SK-N-SH (cell line): ENCODE measurements at regions not wholly inside any gene's neighbourhood (a gene's known extent, or its start where the extent isn't known, plus 50 kb on each side); places are given as distances from the start of the nearest gene placed in this dataset.

ENCODE experiments used
- CHD2 ChIP-seq: fragments of 150-350 bp; IDR thresholded peaks from 2 replicates; pipeline ENCODE4 v1.6.1; 2018; ENCODE audit warnings: low read length; ENCODE audit not compliant: partially characterized antibody
- FOSL2 ChIP-seq: IDR thresholded peaks from 2 replicates; pipeline ENCODE4 v1.4.0; 2012; ENCODE audit warnings: low read depth, mild to moderate bottlenecking, moderate library complexity, borderline replicate concordance
- GATA2 ChIP-seq: sonication (generic); formaldehyde crosslinking; IDR thresholded peaks from 2 replicates; pipeline ENCODE4 v1.5.0; 2020; ENCODE audit warnings: mild to moderate bottlenecking, missing genetic modification reagents
- SMC3 ChIP-seq: IDR thresholded peaks from 2 replicates; pipeline ENCODE4 v1.6.1; 2012; ENCODE audit warnings: low read depth, low read length, improper control_type of control experiment
- TF ChIP-seq, protein P1 (sequence below): fragments of 200-600 bp; sonication (generic); IDR thresholded peaks from 2 replicates; pipeline ENCODE4 v1.6.1; 2017; ENCODE audit warnings: antibody characterized with exemption, mild to moderate bottlenecking, moderate library complexity
- TF ChIP-seq, protein P2 (sequence below): IDR thresholded peaks from 2 replicates; pipeline ENCODE4 v1.4.0; 2012; ENCODE audit warnings: low read depth
- TF ChIP-seq, protein P3 (sequence below): IDR thresholded peaks from 2 replicates; pipeline ENCODE4 v1.6.1; 2012; ENCODE audit warnings: mild to moderate bottlenecking, low read depth, low read length, moderate library complexity

DNA sequence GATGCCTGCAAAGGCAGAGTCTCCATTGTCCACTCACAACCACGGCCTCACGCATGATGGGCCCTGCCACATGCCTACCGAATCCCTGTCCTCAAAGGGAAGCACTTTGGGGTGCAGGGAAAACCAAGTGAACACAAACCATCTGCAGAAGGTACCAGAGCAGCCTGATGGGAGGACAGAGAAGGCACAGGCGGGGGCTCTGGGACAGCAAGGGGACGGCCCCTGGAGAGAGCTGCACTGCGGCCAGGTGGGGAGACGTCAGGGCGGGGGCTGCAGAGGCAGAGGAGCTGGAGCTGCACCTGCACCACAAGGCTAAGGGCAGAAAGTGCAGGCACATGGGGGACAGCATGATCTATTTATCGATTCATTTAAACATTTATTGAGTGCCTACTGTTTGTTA, 1056.0 kb downstream of the TBC1D22A start:
- TF ChIP-seq, protein P1, sequence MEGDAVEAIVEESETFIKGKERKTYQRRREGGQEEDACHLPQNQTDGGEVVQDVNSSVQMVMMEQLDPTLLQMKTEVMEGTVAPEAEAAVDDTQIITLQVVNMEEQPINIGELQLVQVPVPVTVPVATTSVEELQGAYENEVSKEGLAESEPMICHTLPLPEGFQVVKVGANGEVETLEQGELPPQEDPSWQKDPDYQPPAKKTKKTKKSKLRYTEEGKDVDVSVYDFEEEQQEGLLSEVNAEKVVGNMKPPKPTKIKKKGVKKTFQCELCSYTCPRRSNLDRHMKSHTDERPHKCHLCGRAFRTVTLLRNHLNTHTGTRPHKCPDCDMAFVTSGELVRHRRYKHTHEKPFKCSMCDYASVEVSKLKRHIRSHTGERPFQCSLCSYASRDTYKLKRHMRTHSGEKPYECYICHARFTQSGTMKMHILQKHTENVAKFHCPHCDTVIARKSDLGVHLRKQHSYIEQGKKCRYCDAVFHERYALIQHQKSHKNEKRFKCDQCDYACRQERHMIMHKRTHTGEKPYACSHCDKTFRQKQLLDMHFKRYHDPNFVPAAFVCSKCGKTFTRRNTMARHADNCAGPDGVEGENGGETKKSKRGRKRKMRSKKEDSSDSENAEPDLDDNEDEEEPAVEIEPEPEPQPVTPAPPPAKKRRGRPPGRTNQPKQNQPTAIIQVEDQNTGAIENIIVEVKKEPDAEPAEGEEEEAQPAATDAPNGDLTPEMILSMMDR, result no peak
- TF ChIP-seq SMC3 (no peak), FOSL2 (no peak), GATA2 (CRISPR knock-in tag) (no peak), CHD2 (no peak)
- TF ChIP-seq, protein P2, sequence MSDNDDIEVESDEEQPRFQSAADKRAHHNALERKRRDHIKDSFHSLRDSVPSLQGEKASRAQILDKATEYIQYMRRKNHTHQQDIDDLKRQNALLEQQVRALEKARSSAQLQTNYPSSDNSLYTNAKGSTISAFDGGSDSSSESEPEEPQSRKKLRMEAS, result no peak
- TF ChIP-seq, protein P3, sequence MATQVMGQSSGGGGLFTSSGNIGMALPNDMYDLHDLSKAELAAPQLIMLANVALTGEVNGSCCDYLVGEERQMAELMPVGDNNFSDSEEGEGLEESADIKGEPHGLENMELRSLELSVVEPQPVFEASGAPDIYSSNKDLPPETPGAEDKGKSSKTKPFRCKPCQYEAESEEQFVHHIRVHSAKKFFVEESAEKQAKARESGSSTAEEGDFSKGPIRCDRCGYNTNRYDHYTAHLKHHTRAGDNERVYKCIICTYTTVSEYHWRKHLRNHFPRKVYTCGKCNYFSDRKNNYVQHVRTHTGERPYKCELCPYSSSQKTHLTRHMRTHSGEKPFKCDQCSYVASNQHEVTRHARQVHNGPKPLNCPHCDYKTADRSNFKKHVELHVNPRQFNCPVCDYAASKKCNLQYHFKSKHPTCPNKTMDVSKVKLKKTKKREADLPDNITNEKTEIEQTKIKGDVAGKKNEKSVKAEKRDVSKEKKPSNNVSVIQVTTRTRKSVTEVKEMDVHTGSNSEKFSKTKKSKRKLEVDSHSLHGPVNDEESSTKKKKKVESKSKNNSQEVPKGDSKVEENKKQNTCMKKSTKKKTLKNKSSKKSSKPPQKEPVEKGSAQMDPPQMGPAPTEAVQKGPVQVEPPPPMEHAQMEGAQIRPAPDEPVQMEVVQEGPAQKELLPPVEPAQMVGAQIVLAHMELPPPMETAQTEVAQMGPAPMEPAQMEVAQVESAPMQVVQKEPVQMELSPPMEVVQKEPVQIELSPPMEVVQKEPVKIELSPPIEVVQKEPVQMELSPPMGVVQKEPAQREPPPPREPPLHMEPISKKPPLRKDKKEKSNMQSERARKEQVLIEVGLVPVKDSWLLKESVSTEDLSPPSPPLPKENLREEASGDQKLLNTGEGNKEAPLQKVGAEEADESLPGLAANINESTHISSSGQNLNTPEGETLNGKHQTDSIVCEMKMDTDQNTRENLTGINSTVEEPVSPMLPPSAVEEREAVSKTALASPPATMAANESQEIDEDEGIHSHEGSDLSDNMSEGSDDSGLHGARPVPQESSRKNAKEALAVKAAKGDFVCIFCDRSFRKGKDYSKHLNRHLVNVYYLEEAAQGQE, result no peak
